ENCODE measurements at regions not wholly inside any gene's neighbourhood (a gene's known extent, or its start where the extent isn't known, plus 50 kb on each side); places are given as distances from the start of the nearest gene placed in this dataset.

DNA sequence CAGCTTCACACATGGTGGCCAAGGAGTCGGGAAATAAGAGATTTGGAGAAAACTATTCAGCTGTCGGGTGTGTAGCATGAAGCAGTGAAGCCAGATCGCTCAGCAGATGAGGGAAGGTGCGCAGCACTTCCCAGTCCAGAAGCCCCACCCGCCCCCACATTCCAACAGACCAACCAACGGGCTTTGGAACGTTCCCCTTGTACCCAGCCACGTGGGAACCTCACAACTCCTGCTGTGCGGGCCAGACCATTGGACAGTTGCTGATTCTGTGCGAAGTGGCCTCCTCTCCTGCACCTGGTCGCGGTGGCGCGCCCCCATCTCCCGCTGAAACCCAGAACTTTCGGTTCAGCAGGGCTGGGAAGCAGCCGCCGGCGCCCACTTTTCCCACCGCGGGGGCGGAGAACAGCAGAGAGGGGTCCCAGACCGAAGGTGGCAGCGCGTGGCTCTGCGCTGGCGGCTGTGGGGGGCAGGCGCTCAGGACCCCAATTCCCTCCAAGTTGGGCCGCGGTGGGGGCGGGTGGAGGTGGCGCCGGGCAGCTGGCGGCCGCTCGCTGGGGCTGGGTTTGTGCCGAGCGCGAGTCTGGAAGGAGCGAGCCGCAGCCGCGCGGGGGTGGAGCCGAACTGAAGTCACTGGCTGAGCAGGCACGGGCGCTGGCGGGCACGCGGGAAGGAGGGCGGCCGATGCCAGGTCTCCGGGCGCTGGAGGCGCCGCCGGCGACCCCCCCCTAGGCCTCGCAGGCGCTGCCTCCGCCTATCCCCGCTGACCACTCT is 1301.5 kb upstream of the SORCS1 start:
- H3K4me1 ChIP-seq = peaks cover 0 to 9% of the 10 kb centered on the region in 2 donors
- H3K27ac ChIP-seq = peak overlapping the region in 1 of 2 donors; percentile 27
- H3K36me3 ChIP-seq = no peaks in the 10 kb centered on the region
- no peaks in the 10 kb centered on the region for H3K27me3 ChIP-seq
- TF ChIP-seq, protein P1, sequence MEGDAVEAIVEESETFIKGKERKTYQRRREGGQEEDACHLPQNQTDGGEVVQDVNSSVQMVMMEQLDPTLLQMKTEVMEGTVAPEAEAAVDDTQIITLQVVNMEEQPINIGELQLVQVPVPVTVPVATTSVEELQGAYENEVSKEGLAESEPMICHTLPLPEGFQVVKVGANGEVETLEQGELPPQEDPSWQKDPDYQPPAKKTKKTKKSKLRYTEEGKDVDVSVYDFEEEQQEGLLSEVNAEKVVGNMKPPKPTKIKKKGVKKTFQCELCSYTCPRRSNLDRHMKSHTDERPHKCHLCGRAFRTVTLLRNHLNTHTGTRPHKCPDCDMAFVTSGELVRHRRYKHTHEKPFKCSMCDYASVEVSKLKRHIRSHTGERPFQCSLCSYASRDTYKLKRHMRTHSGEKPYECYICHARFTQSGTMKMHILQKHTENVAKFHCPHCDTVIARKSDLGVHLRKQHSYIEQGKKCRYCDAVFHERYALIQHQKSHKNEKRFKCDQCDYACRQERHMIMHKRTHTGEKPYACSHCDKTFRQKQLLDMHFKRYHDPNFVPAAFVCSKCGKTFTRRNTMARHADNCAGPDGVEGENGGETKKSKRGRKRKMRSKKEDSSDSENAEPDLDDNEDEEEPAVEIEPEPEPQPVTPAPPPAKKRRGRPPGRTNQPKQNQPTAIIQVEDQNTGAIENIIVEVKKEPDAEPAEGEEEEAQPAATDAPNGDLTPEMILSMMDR (IDR thresholded peaks at IDR 0.05) = no peak
- no peak for TF ChIP-seq POLR2A (IDR thresholded peaks at IDR 0.05)
- H3K9me3 ChIP-seq = no peaks in the 10 kb centered on the region
- peak in 1 of 2 donors; percentile 41 for DNase-seq
- peak overlapping the region; percentile 47 to 58 for H3K4me3 ChIP-seq
- intact Hi-C loops (cut with DNase I; ENCODE audit: low total_unique reads) = no loop called here

DNA sequence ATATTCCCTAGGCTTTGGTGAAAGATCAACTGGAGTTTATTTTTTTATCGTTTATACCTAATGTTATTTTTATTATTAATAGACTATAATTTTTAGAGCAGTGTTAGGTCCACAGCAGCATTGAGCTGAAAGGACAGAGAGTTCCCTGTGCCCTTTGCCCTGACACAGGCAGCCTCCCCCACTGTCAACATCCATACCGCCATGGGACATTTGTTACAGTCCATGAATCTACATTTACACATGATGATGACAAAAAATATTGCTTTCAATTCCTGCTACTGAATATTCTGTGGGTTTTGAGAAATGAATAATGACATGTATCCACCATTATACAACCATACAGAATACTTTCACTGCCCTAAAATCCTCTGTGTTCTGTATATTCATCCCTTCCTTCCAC is 1297.5 kb upstream of the SORCS1 start:
- no peak overlapping the region for H3K4me3 ChIP-seq
- H3K4me1 ChIP-seq = peaks cover 0 to 9% of the 10 kb centered on the region in 2 donors
- TF ChIP-seq POLR2A (IDR thresholded peaks at IDR 0.05) = no peak
- TF ChIP-seq, protein P1 (IDR thresholded peaks at IDR 0.05) = no peak
- no peaks in the 10 kb centered on the region for H3K36me3 ChIP-seq
- no peak overlapping the region for H3K27ac ChIP-seq
- DNase-seq = no peak
- no peaks in the 10 kb centered on the region for H3K27me3 ChIP-seq
- no peaks in the 10 kb centered on the region for H3K9me3 ChIP-seq
- intact Hi-C loops (cut with DNase I; ENCODE audit: low total_unique reads) = no loop called here

DNA sequence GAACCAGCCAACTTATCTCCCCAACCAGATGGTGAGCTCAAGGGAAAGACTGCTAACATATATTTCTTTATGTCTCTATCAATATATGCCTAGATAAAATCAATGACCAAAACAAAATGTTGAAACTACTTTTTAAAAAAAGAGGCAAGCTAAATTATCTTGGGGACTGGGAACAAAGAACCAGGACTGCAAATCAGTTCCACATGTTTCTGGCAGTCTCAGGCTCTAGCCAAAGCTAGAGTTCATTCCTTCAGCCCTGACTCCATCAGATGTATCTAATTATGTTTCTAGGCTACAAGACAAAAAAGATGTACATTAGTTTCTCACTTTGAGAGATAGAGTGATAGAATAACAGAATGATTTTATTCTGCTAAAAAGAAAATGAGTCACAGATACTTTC is 1290.3 kb upstream of the SORCS1 start:
- Histone ChIP-seq H3K4me3 (no peak overlapping the region), H3K9me3 (no peaks in the 10 kb centered on the region), H3K27ac (no peak overlapping the region), H3K27me3 (no peaks in the 10 kb centered on the region), H3K4me1 (no peaks in the 10 kb centered on the region), H3K36me3 (no peaks in the 10 kb centered on the region)
- DNase-seq = no peak
- intact Hi-C loops (cut with DNase I; ENCODE audit: low total_unique reads) = no loop called here
- no peak for TF ChIP-seq POLR2A (IDR thresholded peaks at IDR 0.05)
- TF ChIP-seq, protein P1 (IDR thresholded peaks at IDR 0.05) = no peak

DNA sequence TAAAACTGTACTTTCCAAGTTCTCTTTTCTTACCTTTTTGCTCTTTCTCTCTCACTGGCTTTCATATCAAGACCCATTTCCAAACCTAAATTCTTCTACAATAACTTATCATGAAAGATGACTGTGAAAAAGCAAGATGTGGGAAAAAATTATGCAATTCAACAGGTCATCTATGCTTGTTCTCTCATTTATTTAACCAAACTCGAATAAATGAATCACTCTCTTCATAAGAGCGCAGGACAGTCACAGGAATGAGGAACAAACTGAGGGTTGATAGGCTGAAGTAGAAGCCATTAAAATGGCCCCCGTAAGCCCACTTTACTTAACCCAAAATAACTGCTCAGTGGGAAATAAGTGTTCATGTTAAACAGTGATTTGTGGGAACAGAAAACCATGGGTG is 1289.7 kb upstream of the SORCS1 start:
- no peaks in the 10 kb centered on the region for H3K36me3 ChIP-seq
- TF ChIP-seq, protein P1 (IDR thresholded peaks at IDR 0.05) = no peak
- TF ChIP-seq POLR2A (IDR thresholded peaks at IDR 0.05) = no peak
- intact Hi-C loops (cut with DNase I; ENCODE audit: low total_unique reads) = no loop called here
- H3K9me3 ChIP-seq = no peaks in the 10 kb centered on the region
- H3K4me3 ChIP-seq = no peak overlapping the region
- no peak overlapping the region for H3K27ac ChIP-seq
- no peaks in the 10 kb centered on the region for H3K27me3 ChIP-seq
- H3K4me1 ChIP-seq = no peaks in the 10 kb centered on the region
- DNase-seq = no peak

DNA sequence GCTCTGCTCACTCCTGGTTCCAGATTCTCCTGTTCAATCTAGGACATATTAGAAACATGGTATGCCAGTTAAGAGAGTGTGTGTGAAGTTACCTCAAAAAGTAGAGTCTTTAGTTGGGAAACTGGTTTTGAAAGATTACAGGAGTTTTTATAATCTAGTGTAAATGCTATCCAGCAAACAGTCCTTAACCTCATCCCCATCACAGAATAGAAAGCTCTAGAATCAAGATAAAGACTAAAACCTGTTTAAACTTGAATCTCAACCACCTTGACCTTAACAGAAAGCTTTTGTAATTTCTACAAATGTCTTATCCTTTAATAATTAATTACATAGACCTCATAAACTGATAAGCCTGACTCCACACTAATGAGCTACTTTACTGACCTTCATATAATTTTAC is 1288.7 kb upstream of the SORCS1 start:
- Histone ChIP-seq H3K36me3 (no peaks in the 10 kb centered on the region), H3K4me3 (no peak overlapping the region), H3K4me1 (no peaks in the 10 kb centered on the region), H3K27ac (no peak overlapping the region), H3K27me3 (no peaks in the 10 kb centered on the region), H3K9me3 (no peaks in the 10 kb centered on the region)
- no peak for DNase-seq
- intact Hi-C loops (cut with DNase I; ENCODE audit: low total_unique reads) = no loop called here
- no peak for TF ChIP-seq POLR2A (IDR thresholded peaks at IDR 0.05)
- TF ChIP-seq, protein P1 (IDR thresholded peaks at IDR 0.05) = no peak

Data from uterus (tissue), 3 donors.